HCT116 (cell line): ENCODE measurements at regions not wholly inside any gene's neighbourhood (a gene's known extent, or its start where the extent isn't known, plus 50 kb on each side); places are given as distances from the start of the nearest gene placed in this dataset.

Experiments
- ATAC-seq: fragments of 200-7000 bp; cut with Tn5 transposase; 2 replicates; pipeline ENCODE4 v1.9.1; 2020; ENCODE audit warnings: mild to moderate bottlenecking, moderate library complexity
- BruUV-seq: library from RNA; stranded (reverse); fragments of 400-500 nt; replicated peaks from 2 replicates; lab custom pipeline; 2021; lab: Mats Ljungman, UMichigan
- CTCF ChIA-PET: fragments of 300-600 bp; sonication (Branson Sonifier 250); formaldehyde crosslinking; loops from one replicate; lab custom pipeline; 2021; ENCODE audit warnings: antibody characterized with exemption; lab: Charles Lee
- POLR2A ChIA-PET: fragments of 300-600, 350-600 bp; sonication (Branson Sonifier 250); formaldehyde crosslinking; loops from one replicate; lab custom pipeline; 2021; ENCODE audit warnings: antibody characterized with exemption; lab: Charles Lee
- RAD21 ChIA-PET, 2 experiments: fragments of 300-600 bp; sonication (Branson Sonifier 250); formaldehyde crosslinking; loops; one replicate each; lab custom pipeline; 2023; ENCODE audit warnings: low total read pairs in 2 of 2; ENCODE audit not compliant: uncharacterized antibody in 2 of 2, unreplicated experiment in 2 of 2, low non-redundant PET in 1 of 2; lab: Charles Lee
- DNase-seq: peaks from one replicate; pipeline ENCODE4 v3.0.0-alpha.2; 2010; ENCODE audit warnings: low read depth, low spot score
- H2AFZ ChIP-seq: fragments of 200-600 bp; shearing (Covaris generic), sonication (generic); 2 replicates; pipeline ENCODE4 v1.6.1; 2017; ENCODE audit warnings: low read depth, mixed run types, mixed read lengths, antibody characterized with exemption, low read length; ENCODE audit not compliant: poor library complexity, severe bottlenecking
- H3K27ac ChIP-seq: 2 replicates; pipeline ENCODE4 v1.5.1; 2012; ENCODE audit warnings: low read depth, low read length
- H3K27me3 ChIP-seq: fragments of 200-600 bp; sonication (generic); 2 replicates; pipeline ENCODE4 v1.6.1; 2016; ENCODE audit warnings: mixed run types, low read length, mixed read lengths; ENCODE audit not compliant: insufficient read depth
- H3K36me3 ChIP-seq, 2 experiments: fragments of 200-500 bp in 1 of 2; fragments of 200-600 bp in 1 of 2; sonication (Bioruptor generic) in 1 of 2; sonication (generic) in 1 of 2; 2 replicates each; pipeline versions ENCODE4 v1.5.1 to v1.6.1; 2014 to 2016; ENCODE audit warnings: low read length in 2 of 2, inconsistent platforms in 1 of 2, mixed read lengths in 1 of 2, mixed run types in 1 of 2; ENCODE audit not compliant: insufficient read depth in 2 of 2, control insufficient read depth in 1 of 2
- H3K4me1 ChIP-seq, 2 experiments: fragments of 200-600 bp in 1 of 2; sonication (generic) in 1 of 2; 2 replicates each; pipeline versions ENCODE4 v1.5.1 to v1.6.1; 2012 to 2017; ENCODE audit warnings: low read length in 2 of 2, inconsistent platforms in 1 of 2, mild to moderate bottlenecking in 1 of 2, mixed read lengths in 1 of 2, mixed run types in 1 of 2, moderate library complexity in 1 of 2; ENCODE audit not compliant: insufficient read depth in 2 of 2, control insufficient read depth in 1 of 2
- H3K4me2 ChIP-seq: fragments of 200-600 bp; sonication (generic); 2 replicates; pipeline ENCODE4 v1.6.1; 2017; ENCODE audit warnings: mixed run types, low read length, mixed read lengths
- H3K4me3 ChIP-seq, 2 experiments: fragments of 200-600 bp in 1 of 2; sonication (generic) in 1 of 2; replicated peaks in 1 of 2; 2 replicates each; pipeline ENCODE4 v1.5.1; 2011 to 2016; ENCODE audit warnings: low read length in 2 of 2, control low read depth in 1 of 2, low read depth in 1 of 2, mild to moderate bottlenecking in 1 of 2, mixed read lengths in 1 of 2, mixed run types in 1 of 2
- H3K79me2 ChIP-seq: fragments of 200-600 bp; sonication (generic); 2 replicates; pipeline ENCODE4 v1.6.1; 2017; ENCODE audit warnings: mild to moderate bottlenecking, mixed run types, low read length, moderate library complexity, mixed read lengths; ENCODE audit not compliant: insufficient read depth
- H3K9ac ChIP-seq: fragments of 200-600 bp; sonication (generic); 2 replicates; pipeline ENCODE4 v1.6.1; 2016; ENCODE audit warnings: low read length, mixed read lengths
- H3K9me2 ChIP-seq: fragments of 200-600 bp; sonication (generic), shearing (Covaris generic); 2 replicates; pipeline ENCODE4 v1.6.1; 2017; ENCODE audit warnings: mixed run types, mild to moderate bottlenecking, moderate library complexity; ENCODE audit not compliant: insufficient read depth
- H3K9me3 ChIP-seq, 2 experiments: fragments of 200-500 bp in 1 of 2; fragments of 200-600 bp in 1 of 2; sonication (Bioruptor generic) in 1 of 2; sonication (generic) in 1 of 2; 2 replicates each; pipeline ENCODE4 v1.6.1; 2014 to 2017; ENCODE audit warnings: low read length in 2 of 2, mixed read lengths in 2 of 2, inconsistent platforms in 1 of 2, low read depth in 1 of 2, mild to moderate bottlenecking in 1 of 2, mixed run types in 1 of 2, moderate library complexity in 1 of 2; ENCODE audit not compliant: control insufficient read depth in 1 of 2, insufficient read depth in 1 of 2
- H4K20me1 ChIP-seq: fragments of 200-600 bp; sonication (generic), shearing (Covaris generic); 2 replicates; pipeline ENCODE4 v1.6.1; 2017; ENCODE audit warnings: mixed run types, mild to moderate bottlenecking, moderate library complexity; ENCODE audit not compliant: insufficient read depth
- CBX3 ChIP-seq: IDR thresholded peaks from 2 replicates; pipeline ENCODE4 v1.6.1; 2012; ENCODE audit warnings: low read depth
- EZH2phosphoT487 ChIP-seq: fragments of 200-600 bp; IDR thresholded peaks from 2 replicates; pipeline ENCODE4 v1.6.1; 2018; ENCODE audit warnings: antibody characterized with exemption, borderline replicate concordance
- POLR2A ChIP-seq: IDR thresholded peaks from 2 replicates; pipeline ENCODE4 v1.7.0; 2011; ENCODE audit warnings: borderline replicate concordance; ENCODE audit not compliant: insufficient read depth, insufficient read length; ENCODE audit errors: extremely low read depth
- SP1 ChIP-seq: IDR thresholded peaks from 2 replicates; pipeline ENCODE4 v1.6.1; 2012; ENCODE audit warnings: low read depth
- SRF ChIP-seq: IDR thresholded peaks from 2 replicates; pipeline ENCODE4 v1.6.1; 2012; ENCODE audit warnings: low read depth
- TCF7L2 ChIP-seq: IDR thresholded peaks from 2 replicates; pipeline ENCODE4 v1.7.0; 2011; ENCODE audit warnings: borderline replicate concordance, inconsistent platforms; ENCODE audit not compliant: insufficient read depth, insufficient read length; ENCODE audit errors: extremely low read depth
- YY1 ChIP-seq: IDR thresholded peaks from 2 replicates; pipeline ENCODE4 v1.6.1; 2011; ENCODE audit warnings: low read length, low read depth, moderate library complexity, mild to moderate bottlenecking; ENCODE audit not compliant: insufficient replicate concordance; ENCODE audit errors: extremely low read depth
- ZBTB33 ChIP-seq: IDR thresholded peaks from 2 replicates; pipeline ENCODE4 v1.6.1; 2011; ENCODE audit warnings: mild to moderate bottlenecking, low read length, moderate library complexity; ENCODE audit not compliant: insufficient replicate concordance; ENCODE audit errors: extremely low read depth
- ZNF274 ChIP-seq: fragments of 200-500 bp; sonication (Bioruptor generic); IDR thresholded peaks from 2 replicates; pipeline ENCODE4 v1.6.1; 2014; ENCODE audit warnings: mild to moderate bottlenecking, low read depth, low read length, inconsistent platforms
- intact Hi-C: fragments of 100-400 bp; cut with micrococcal nuclease; formaldehyde crosslinking; loops from 2 replicates; pipeline ENCODE4 v1.10.0; 2022
- TF ChIP-seq, protein P1 (sequence below), 3 experiments: fragments of 200-600 bp in 1 of 3; sonication (generic) in 1 of 3; IDR thresholded peaks in 2 of 3; conservative IDR thresholded peaks in 1 of 3; 2 replicates each; pipeline ENCODE4 v1.5.1; 2012 to 2017; ENCODE audit warnings: low read depth in 2 of 3, low read length in 2 of 3, antibody characterized with exemption in 1 of 3, borderline replicate concordance in 1 of 3, control low read depth in 1 of 3, mild to moderate bottlenecking in 1 of 3, mixed read lengths in 1 of 3, mixed run types in 1 of 3, moderate library complexity in 1 of 3; ENCODE audit not compliant: insufficient read depth in 1 of 3

DNA sequence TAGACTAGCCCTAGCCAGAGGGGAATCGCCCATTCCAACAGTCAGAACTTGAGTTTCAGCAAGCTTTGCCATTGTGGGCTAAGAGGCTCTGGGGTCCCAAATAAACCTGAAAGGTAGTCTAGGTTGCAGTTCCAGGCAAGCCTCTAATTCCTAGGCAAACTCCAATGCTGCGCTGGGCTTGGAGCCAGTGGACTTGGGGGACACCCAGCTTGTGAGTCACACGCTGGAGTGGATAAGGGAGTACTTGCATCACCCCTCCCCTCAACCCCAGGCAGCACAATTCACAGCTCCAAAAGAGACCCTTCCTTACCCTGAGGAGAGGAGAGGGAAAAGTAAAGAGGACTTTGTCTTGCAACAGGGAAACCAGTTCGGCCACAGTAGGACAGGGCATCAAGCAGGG lies 105.2 kb upstream of the DPPA4 start:
- H2AFZ ChIP-seq = no peak overlapping the region
- no peaks in the 10 kb centered on the region for H4K20me1 ChIP-seq
- no peaks in the 10 kb centered on the region for H3K4me1 ChIP-seq
- ChIA-PET CTCF (no interaction called here), POLR2A (no interaction called here), RAD21 (no interaction called here)
- DNase-seq = no peak
- no peak overlapping the region for H3K4me2 ChIP-seq
- intact Hi-C loops = no loop called here
- no peaks in the 10 kb centered on the region for H3K36me3 ChIP-seq
- TF ChIP-seq ZBTB33 (no peak), SRF (no peak)
- no peak for ATAC-seq
- H3K27ac ChIP-seq = no peak overlapping the region
- BruUV-seq = no TSS peak
- H3K79me2 ChIP-seq = no peaks in the 10 kb centered on the region
- no peaks in the 10 kb centered on the region for H3K9me2 ChIP-seq
- no peak overlapping the region for H3K9ac ChIP-seq
- H3K9me3 ChIP-seq = no peaks in the 10 kb centered on the region
- H3K4me3 ChIP-seq = no peak overlapping the region
- H3K27me3 ChIP-seq = no peaks in the 10 kb centered on the region

- BruUV-seq = no TSS peak
- Histone ChIP-seq H3K79me2 (no peaks in the 10 kb centered on the region), H2AFZ (no peak overlapping the region), H4K20me1 (no peaks in the 10 kb centered on the region), H3K9me3 (no peaks in the 10 kb centered on the region), H3K4me3 (no peak overlapping the region), H3K4me2 (no peak overlapping the region), H3K27me3 (no peaks in the 10 kb centered on the region), H3K36me3 (no peaks in the 10 kb centered on the region), H3K4me1 (no peaks in the 10 kb centered on the region), H3K9me2 (no peaks in the 10 kb centered on the region), H3K27ac (no peak overlapping the region), H3K9ac (no peak overlapping the region)
- intact Hi-C loops = no loop called here
- ChIA-PET CTCF (no interaction called here), POLR2A (no interaction called here), RAD21 (no interaction called here)
- no peak for DNase-seq
- ATAC-seq = no peak
- TF ChIP-seq, protein P1, sequence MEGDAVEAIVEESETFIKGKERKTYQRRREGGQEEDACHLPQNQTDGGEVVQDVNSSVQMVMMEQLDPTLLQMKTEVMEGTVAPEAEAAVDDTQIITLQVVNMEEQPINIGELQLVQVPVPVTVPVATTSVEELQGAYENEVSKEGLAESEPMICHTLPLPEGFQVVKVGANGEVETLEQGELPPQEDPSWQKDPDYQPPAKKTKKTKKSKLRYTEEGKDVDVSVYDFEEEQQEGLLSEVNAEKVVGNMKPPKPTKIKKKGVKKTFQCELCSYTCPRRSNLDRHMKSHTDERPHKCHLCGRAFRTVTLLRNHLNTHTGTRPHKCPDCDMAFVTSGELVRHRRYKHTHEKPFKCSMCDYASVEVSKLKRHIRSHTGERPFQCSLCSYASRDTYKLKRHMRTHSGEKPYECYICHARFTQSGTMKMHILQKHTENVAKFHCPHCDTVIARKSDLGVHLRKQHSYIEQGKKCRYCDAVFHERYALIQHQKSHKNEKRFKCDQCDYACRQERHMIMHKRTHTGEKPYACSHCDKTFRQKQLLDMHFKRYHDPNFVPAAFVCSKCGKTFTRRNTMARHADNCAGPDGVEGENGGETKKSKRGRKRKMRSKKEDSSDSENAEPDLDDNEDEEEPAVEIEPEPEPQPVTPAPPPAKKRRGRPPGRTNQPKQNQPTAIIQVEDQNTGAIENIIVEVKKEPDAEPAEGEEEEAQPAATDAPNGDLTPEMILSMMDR (IDR thresholded peaks at IDR 0.05 in 2 of 3, conservative IDR thresholded peaks at IDR 0.05 in 1 of 3; ENCODE audit: borderline replicate concordance in 1 of 3, insufficient read depth in 1 of 3, low read depth in 2 of 3, low read length in 2 of 3) = no peak
- no peak for TF ChIP-seq TCF7L2
- no peak for TF ChIP-seq ZBTB33
- TF ChIP-seq SP1 = no peak
- no peak for TF ChIP-seq EZH2phosphoT487
- no peak for TF ChIP-seq YY1
- no peak for TF ChIP-seq POLR2A
- no peak for TF ChIP-seq CBX3
- TF ChIP-seq ZNF274 = no peak
Observed at GRCh38 chr3:109440353-109440752, 103.0 kb upstream of the DPPA4 start.
